HepG2 (cell line): ENCODE measurements at regions not wholly inside any gene's neighbourhood (a gene's known extent, or its start where the extent isn't known, plus 50 kb on each side); places are given as distances from the start of the nearest gene placed in this dataset.

Experiments used
- CBX2 ChIP-seq, 2 experiments: fragments of 200-600 bp in 1 of 2; sonication (generic); formaldehyde crosslinking in 1 of 2; IDR thresholded peaks; 2 replicates each; pipeline versions ENCODE4 v1.7.0 to v1.8.1; 2018 to 2022; ENCODE audit warnings: low read depth in 2 of 2, low read length in 1 of 2, mild to moderate bottlenecking in 1 of 2, missing genetic modification reagents in 1 of 2
- CEBPB ChIP-seq: IDR thresholded peaks from 2 replicates; pipeline ENCODE4 v1.6.1; 2011; ENCODE audit warnings: low read depth, low read length, improper control_type of control experiment, borderline replicate concordance
- ELF1 ChIP-seq: sonication (generic); formaldehyde crosslinking; IDR thresholded peaks from 2 replicates; pipeline ENCODE4 v1.4.0; 2020; ENCODE audit warnings: missing genetic modification reagents
- FOXK1 ChIP-seq: sonication (generic); formaldehyde crosslinking; IDR thresholded peaks from 2 replicates; pipeline ENCODE4 v1.4.0; 2020; ENCODE audit warnings: low read depth, missing genetic modification reagents, borderline replicate concordance
- MAX ChIP-seq: IDR thresholded peaks from 2 replicates; pipeline ENCODE4 v1.6.1; 2012; ENCODE audit warnings: inconsistent platforms
- NFKB2 ChIP-seq: sonication (generic); formaldehyde crosslinking; IDR thresholded peaks from 2 replicates; pipeline ENCODE4 v1.4.0; 2020; ENCODE audit warnings: missing genetic modification reagents, borderline replicate concordance
- TOE1 ChIP-seq: sonication (generic); formaldehyde crosslinking; IDR thresholded peaks from 2 replicates; pipeline ENCODE4 v1.4.0; 2020; ENCODE audit warnings: mild to moderate bottlenecking, missing genetic modification reagents
- ZBTB3 ChIP-seq: sonication (generic); formaldehyde crosslinking; IDR thresholded peaks from 2 replicates; pipeline ENCODE4 v1.4.0; 2020; ENCODE audit warnings: low read depth, mild to moderate bottlenecking, moderate library complexity, missing genetic modification reagents, borderline replicate concordance
- ZFX ChIP-seq: sonication (generic); formaldehyde crosslinking; IDR thresholded peaks from 2 replicates; pipeline ENCODE4 v1.4.0; 2020; ENCODE audit warnings: mild to moderate bottlenecking, low read depth, missing genetic modification reagents, moderate library complexity
- ZNF101 ChIP-seq: sonication (generic); formaldehyde crosslinking; IDR thresholded peaks from 2 replicates; pipeline ENCODE4 v1.4.0; 2020; ENCODE audit warnings: mild to moderate bottlenecking, low read depth, missing genetic modification reagents, borderline replicate concordance
- ZNF234 ChIP-seq: sonication (generic); formaldehyde crosslinking; conservative IDR thresholded peaks from 2 replicates; pipeline ENCODE4 v1.5.1; 2020; ENCODE audit warnings: mild to moderate bottlenecking, missing genetic modification reagents
- TF ChIP-seq, protein P1 (sequence below), 2 experiments: sonication (generic) in 1 of 2; formaldehyde crosslinking in 1 of 2; IDR thresholded peaks; 2 replicates each; pipeline versions ENCODE4 v1.5.1 to v1.6.1; 2011 to 2020; ENCODE audit warnings: borderline replicate concordance in 1 of 2, low read depth in 1 of 2, low read length in 1 of 2, mild to moderate bottlenecking in 1 of 2, missing genetic modification reagents in 1 of 2, moderate library complexity in 1 of 2

DNA sequence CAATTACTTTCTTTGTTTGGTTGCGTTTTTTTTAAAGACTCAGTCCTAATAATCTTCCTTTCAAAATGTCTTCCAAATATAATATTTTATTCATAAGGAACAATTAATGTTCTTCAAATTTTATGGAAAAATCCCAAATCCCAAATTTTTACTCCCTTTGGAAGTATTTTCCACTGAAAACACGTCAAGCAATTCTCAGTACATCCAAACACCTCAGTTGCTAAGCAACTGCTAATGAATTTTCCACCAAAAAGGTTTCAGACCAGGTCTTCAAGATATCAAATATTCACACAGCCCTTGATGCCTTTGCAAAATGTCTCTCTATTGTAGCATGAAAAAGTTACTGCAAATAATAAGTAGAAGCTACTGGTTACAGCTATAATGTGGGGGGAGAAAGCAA is 140.1 kb downstream of the DSEL start:
- TF ChIP-seq MAX (no peak), CBX2 (IDR thresholded peaks at IDR 0.05; ENCODE audit: low read depth, low read length) (no peak), CBX2 (CRISPR knock-in tag; IDR thresholded peaks at IDR 0.05; ENCODE audit: low read depth) (no peak), TOE1 (CRISPR knock-in tag) (no peak), ELF1 (CRISPR knock-in tag) (no peak), ZNF101 (CRISPR knock-in tag) (no peak), CEBPB (no peak), FOXK1 (CRISPR knock-in tag) (no peak), ZFX (CRISPR knock-in tag) (no peak), NFKB2 (CRISPR knock-in tag) (no peak), ZBTB3 (CRISPR knock-in tag) (no peak), ZNF234 (CRISPR knock-in tag) (no peak)
- TF ChIP-seq, protein P1, sequence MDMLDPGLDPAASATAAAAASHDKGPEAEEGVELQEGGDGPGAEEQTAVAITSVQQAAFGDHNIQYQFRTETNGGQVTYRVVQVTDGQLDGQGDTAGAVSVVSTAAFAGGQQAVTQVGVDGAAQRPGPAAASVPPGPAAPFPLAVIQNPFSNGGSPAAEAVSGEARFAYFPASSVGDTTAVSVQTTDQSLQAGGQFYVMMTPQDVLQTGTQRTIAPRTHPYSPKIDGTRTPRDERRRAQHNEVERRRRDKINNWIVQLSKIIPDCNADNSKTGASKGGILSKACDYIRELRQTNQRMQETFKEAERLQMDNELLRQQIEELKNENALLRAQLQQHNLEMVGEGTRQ (IDR thresholded peaks at IDR 0.05; ENCODE audit: low read depth, low read length): no peak
- TF ChIP-seq, protein P1 (CRISPR knock-in tag; IDR thresholded peaks at IDR 0.05; ENCODE audit: borderline replicate concordance): no peak
